IMR-90 (cell line): ENCODE measurements at regions not wholly inside any gene's neighbourhood (a gene's known extent, or its start where the extent isn't known, plus 50 kb on each side); places are given as distances from the start of the nearest gene placed in this dataset.
A peak's percentile ranks its signal among the peaks of the same experiment; 100 is the strongest.

Source experiments
- ATAC-seq: fragments of 200-7000 bp; cut with Tn5 transposase; 2 replicates; pipeline ENCODE4 v1.9.1; 2020; ENCODE audit warnings: low read depth, mild to moderate bottlenecking, moderate library complexity
- BruUV-seq: library from RNA; stranded (reverse); fragments of 400-500 nt; replicated peaks from 2 replicates; lab custom pipeline; 2021; lab: Mats Ljungman, UMichigan
- CTCF ChIA-PET: fragments of 300-600 bp; formaldehyde crosslinking; extraction: SDS; loops from one replicate; lab custom pipeline; 2021; ENCODE audit warnings: antibody characterized with exemption; lab: Yijun Ruan, JAX
- POLR2A ChIA-PET: fragments of 300-600 bp; sonication (Branson Sonifier 250); formaldehyde crosslinking; loops from one replicate; lab custom pipeline; 2022; ENCODE audit warnings: antibody characterized with exemption; ENCODE audit not compliant: unreplicated experiment; lab: Charles Lee
- DNase-seq: peaks from one replicate; pipeline ENCODE4 v3.0.0; 2013
- H2AFZ ChIP-seq: replicated peaks from 2 replicates; pipeline ENCODE3; 2013; ENCODE audit warnings: low read length, mild to moderate bottlenecking; ENCODE audit not compliant: poor library complexity
- H2AK5ac ChIP-seq: 2 replicates; pipeline ENCODE4 v1.6.1; 2013; ENCODE audit warnings: low read depth, low read length, inconsistent platforms
- H2AK9ac ChIP-seq: replicated peaks from 2 replicates; pipeline ENCODE3; 2013; ENCODE audit warnings: mild to moderate bottlenecking, low read depth, low read length, moderate library complexity; ENCODE audit not compliant: poor library complexity
- H2BK120ac ChIP-seq: 2 replicates; pipeline ENCODE4 v1.6.1; 2013; ENCODE audit warnings: low read depth, low read length, inconsistent platforms
- H2BK15ac ChIP-seq: 3 replicates; pipeline ENCODE4 v1.6.1; 2013; ENCODE audit warnings: low read depth, low read length, inconsistent platforms
- H2BK20ac ChIP-seq: 2 replicates; pipeline ENCODE4 v1.6.1; 2013; ENCODE audit warnings: low read depth, mild to moderate bottlenecking, inconsistent platforms, low read length, moderate library complexity
- H2BK5ac ChIP-seq: 2 replicates; pipeline ENCODE4 v1.6.1; 2013; ENCODE audit warnings: mild to moderate bottlenecking, low read depth, low read length, inconsistent platforms; ENCODE audit not compliant: poor library complexity, severe bottlenecking
- H3K14ac ChIP-seq: replicated peaks from 2 replicates; pipeline ENCODE4 v1.6.1; 2013; ENCODE audit warnings: low read depth, low read length, inconsistent platforms
- H3K18ac ChIP-seq: 2 replicates; pipeline ENCODE4 v1.6.1; 2013; ENCODE audit warnings: low read depth, low read length, control low read depth
- H3K23ac ChIP-seq: 2 replicates; pipeline ENCODE4 v1.6.1; 2013; ENCODE audit warnings: low read depth, low read length, inconsistent platforms
- H3K27ac ChIP-seq: 2 replicates; pipeline ENCODE4 v1.5.1; 2013; ENCODE audit warnings: mild to moderate bottlenecking, control low read depth, low read length; ENCODE audit not compliant: insufficient read depth
- H3K27me3 ChIP-seq: 2 replicates; pipeline ENCODE4 v1.6.1; 2013; ENCODE audit warnings: low read length; ENCODE audit not compliant: control insufficient read depth, insufficient read depth
- H3K36me3 ChIP-seq: 2 replicates; pipeline ENCODE4 v1.6.1; 2013; ENCODE audit warnings: low read length, mixed read lengths; ENCODE audit not compliant: control insufficient read depth, insufficient read depth
- H3K4ac ChIP-seq: 2 replicates; pipeline ENCODE4 v1.6.1; 2013; ENCODE audit warnings: low read depth, low read length, inconsistent platforms
- H3K4me1 ChIP-seq: 2 replicates; pipeline ENCODE4 v1.6.1; 2013; ENCODE audit warnings: low read length, mixed read lengths; ENCODE audit not compliant: control insufficient read depth, insufficient read depth
- H3K4me2 ChIP-seq: 2 replicates; pipeline ENCODE4 v1.6.1; 2013; ENCODE audit warnings: low read depth, mild to moderate bottlenecking, control low read depth, low read length, moderate library complexity
- H3K4me3 ChIP-seq: 2 replicates; pipeline ENCODE4 v1.5.1; 2013; ENCODE audit warnings: low read depth, mild to moderate bottlenecking, control low read depth, low read length, moderate library complexity; ENCODE audit not compliant: insufficient read depth
- H3K56ac ChIP-seq: 2 replicates; pipeline ENCODE4 v1.6.1; 2013; ENCODE audit warnings: low read length, inconsistent platforms; ENCODE audit not compliant: insufficient read depth; ENCODE audit errors: extremely low read depth
- H3K79me1 ChIP-seq, 2 experiments: 2 replicates each; pipeline ENCODE4 v1.6.1; 2013; ENCODE audit warnings: low read length in 2 of 2, inconsistent platforms in 1 of 2, low read depth in 1 of 2
- H3K9ac ChIP-seq: 2 replicates; pipeline ENCODE4 v1.6.1; 2013; ENCODE audit warnings: low read depth, low read length, control low read depth
- H3K9me1 ChIP-seq: 2 replicates; pipeline ENCODE4 v1.6.1; 2013; ENCODE audit warnings: low read length, inconsistent platforms; ENCODE audit not compliant: insufficient read depth
- H3K9me3 ChIP-seq: 2 replicates; pipeline ENCODE4 v1.6.1; 2013; ENCODE audit warnings: low read length; ENCODE audit not compliant: control insufficient read depth, insufficient read depth
- H4K20me1 ChIP-seq: 2 replicates; pipeline ENCODE4 v1.6.1; 2013; ENCODE audit warnings: low read length, inconsistent platforms; ENCODE audit not compliant: insufficient read depth
- H4K5ac ChIP-seq: 2 replicates; pipeline ENCODE4 v1.6.1; 2013; ENCODE audit warnings: mild to moderate bottlenecking, low read depth, low read length, control low read depth
- H4K8ac ChIP-seq, 2 experiments: 2 replicates each; pipeline ENCODE4 v1.6.1; 2013; ENCODE audit warnings: low read depth in 2 of 2, low read length in 2 of 2, control low read depth in 1 of 2, inconsistent platforms in 1 of 2
- H4K91ac ChIP-seq: 2 replicates; pipeline ENCODE4 v1.6.1; 2013; ENCODE audit warnings: low read depth, low read length, inconsistent platforms; ENCODE audit not compliant: insufficient read depth
- FOS ChIP-seq: fragments of 150-350 bp; IDR thresholded peaks from 2 replicates; pipeline ENCODE4 v1.6.1; 2016; ENCODE audit warnings: low read depth, low read length
- RCOR1 ChIP-seq: IDR thresholded peaks from 2 replicates; pipeline ENCODE4 v1.6.1; 2012; ENCODE audit warnings: mild to moderate bottlenecking, low read length, improper control_type of control experiment; ENCODE audit not compliant: insufficient replicate concordance
- WGBS, 2 experiments: methylation state at CpG; one replicate each; pipeline versions ENCODE4 v1.1.5 to v1.1.7; 2013; ENCODE audit warnings: missing lambda C conversion rate in 2 of 2; ENCODE audit not compliant: insufficient read length in 1 of 2; ENCODE audit errors: extremely low coverage in 2 of 2; 5-methylcytosine and 5-hydroxymethylcytosine counted together
- dilution Hi-C: fragments of 300-500 bp; cut with HindIII; formaldehyde crosslinking; loops from one replicate; pipeline ENCODE4 v1.14.3; 2018; ENCODE audit warnings: low sequenced_read_pairs; ENCODE audit not compliant: unreplicated experiment
- in situ Hi-C: fragments of 300-500 bp; cut with MboI; formaldehyde crosslinking; loops from 3 replicates; pipeline ENCODE4 v1.14.3; 2019; ENCODE audit warnings: low sequenced_read_pairs, inconsistent platforms, mixed read lengths
- intact Hi-C: fragments of 100-400 bp; cut with micrococcal nuclease; formaldehyde crosslinking; loops from 2 replicates; pipeline ENCODE4 v1.10.0; 2022

DNA sequence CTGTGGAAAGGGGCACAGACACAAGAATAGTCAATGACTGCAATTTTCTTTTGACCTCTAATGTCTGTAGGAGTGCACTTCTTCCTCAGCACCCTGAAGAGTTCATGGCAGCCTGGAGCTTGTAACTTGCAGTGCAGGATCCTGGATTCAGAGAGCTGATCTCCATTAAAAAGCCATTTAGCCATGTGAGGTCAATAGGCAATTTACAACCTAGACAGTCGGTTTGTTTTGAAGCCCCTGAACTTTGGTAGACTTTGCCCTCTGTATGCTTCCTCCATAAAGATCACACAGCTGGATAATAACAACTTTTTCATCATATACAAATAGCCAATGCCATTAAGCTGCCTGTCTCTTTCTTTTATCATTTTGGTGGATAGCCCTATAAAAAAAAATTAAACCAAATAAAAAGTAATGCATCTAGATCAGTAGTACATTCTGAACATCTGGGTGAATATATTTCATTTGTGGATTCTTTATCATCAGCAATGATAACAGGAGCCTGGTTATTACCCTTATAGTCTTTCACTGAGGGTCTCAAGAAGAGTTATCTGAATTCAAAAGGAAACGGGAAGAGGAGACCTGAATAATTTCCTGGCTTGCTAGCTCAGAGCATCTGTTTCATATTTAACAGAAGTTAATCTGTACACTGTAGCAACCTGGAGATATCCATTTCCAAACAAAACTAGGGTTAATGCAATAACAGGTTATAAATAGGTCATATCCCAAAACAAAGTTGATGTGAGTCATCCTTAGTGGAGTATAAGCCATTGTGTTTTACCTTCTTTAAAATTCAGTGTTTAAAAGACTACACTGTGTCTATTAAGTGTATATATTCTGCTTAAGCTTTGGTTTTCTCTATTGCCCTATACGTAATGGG is 193.8 kb upstream of the ACTBL2 start:
- dilution Hi-C loops (no loop called here), intact Hi-C loops (no loop called here), in situ Hi-C loops (no loop called here)
- ChIA-PET CTCF (interaction anchor here (0.6 kb wide), 1 partner anchor 783 kb away, joined by 9 read pairs; no protein-coding TSS in a partner anchor), POLR2A (no interaction called here)
- TF ChIP-seq RCOR1 (no peak), FOS (peak; percentile 7; the same call in 1 of the 2 replicates)
- ATAC-seq (peak; percentile 67), DNase-seq (peak; percentile 76)
- no peak overlapping the region for H2AFZ ChIP-seq
- H2BK20ac ChIP-seq = peak overlapping the region; percentile 53; the same call in 1 of the 2 replicates
- H2AK5ac ChIP-seq = no peak overlapping the region
- H3K56ac ChIP-seq = no peak overlapping the region
- no peak overlapping the region for H3K4me3 ChIP-seq
- H3K23ac ChIP-seq = no peak overlapping the region
- H4K20me1 ChIP-seq = no peaks in the 10 kb centered on the region
- 0 out of 2 replicates have a peak overlapping the region, but pooled peaks have one; percentile 10 for H3K14ac ChIP-seq
- H3K18ac ChIP-seq = peak overlapping the region; percentile 66
- 0 out of 3 replicates have a peak overlapping the region, but pooled peaks have one; percentile 27 for H2BK15ac ChIP-seq
- no peaks in the 10 kb centered on the region for H3K9me3 ChIP-seq
- no peaks in the 10 kb centered on the region for H3K79me1 ChIP-seq
- H3K9ac ChIP-seq = no peak overlapping the region
- BruUV-seq = no TSS peak
- H4K5ac ChIP-seq = peak overlapping the region; percentile 22; the same call in 1 of the 2 replicates
- no CpG with 5 or more reads among the region's 3 CpGs for WGBS, 2 experiments
- peak overlapping the region; percentile 48; the same call in 1 of the 2 replicates for H3K27ac ChIP-seq
- H3K4me2 ChIP-seq = peak overlapping the region; percentile 70; the same call in 1 of the 2 replicates
- H2AK9ac ChIP-seq = no peak overlapping the region
- H3K9me1 ChIP-seq = no peaks in the 10 kb centered on the region
- peaks cover 6% of the 10 kb centered on the region for H3K4me1 ChIP-seq
- H2BK5ac ChIP-seq = no peak overlapping the region
- H4K8ac ChIP-seq = peak overlapping the region in 1 of 2 experiments; percentile 58; a peak in 1 of 4 replicates
- no peak overlapping the region for H4K91ac ChIP-seq
- no peaks in the 10 kb centered on the region for H3K27me3 ChIP-seq
- H3K36me3 ChIP-seq = no peaks in the 10 kb centered on the region
- peak overlapping the region; percentile 26; the same call in 1 of the 2 replicates for H3K4ac ChIP-seq
- peak overlapping the region; percentile 23; the same call in 1 of the 2 replicates for H2BK120ac ChIP-seq
